NCI-H446 treated with DMSO at 0.1 percent for 48 hours (cell line): ENCODE measurements at regions not wholly inside any gene's neighbourhood (a gene's known extent, or its start where the extent isn't known, plus 50 kb on each side); places are given as distances from the start of the nearest gene placed in this dataset.

Experiments used
- DNase-seq: peaks from one replicate; lab custom pipeline; 2025; lab: John Stamatoyannopoulos, UW

DNA sequence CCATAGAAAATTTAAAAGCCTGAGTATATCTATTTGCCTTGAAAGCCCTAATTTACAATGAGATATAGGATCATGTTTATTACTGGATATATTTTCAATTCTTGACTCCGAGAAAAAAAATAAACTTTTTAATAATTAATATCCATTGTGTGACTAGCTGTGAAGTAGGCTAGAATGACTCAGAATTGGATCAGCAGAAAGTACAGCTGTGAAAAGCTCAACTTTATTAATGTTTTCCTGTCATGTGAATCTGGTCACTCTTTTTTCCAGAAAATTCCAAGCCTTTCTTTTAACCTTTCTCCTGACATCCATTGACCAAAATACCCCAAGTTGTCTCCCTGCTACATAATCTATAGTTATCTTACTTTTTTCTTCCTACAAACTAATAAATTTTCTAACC lies 171.8 kb upstream of the PACRGL start:
- DNase-seq, result no peak

DNA sequence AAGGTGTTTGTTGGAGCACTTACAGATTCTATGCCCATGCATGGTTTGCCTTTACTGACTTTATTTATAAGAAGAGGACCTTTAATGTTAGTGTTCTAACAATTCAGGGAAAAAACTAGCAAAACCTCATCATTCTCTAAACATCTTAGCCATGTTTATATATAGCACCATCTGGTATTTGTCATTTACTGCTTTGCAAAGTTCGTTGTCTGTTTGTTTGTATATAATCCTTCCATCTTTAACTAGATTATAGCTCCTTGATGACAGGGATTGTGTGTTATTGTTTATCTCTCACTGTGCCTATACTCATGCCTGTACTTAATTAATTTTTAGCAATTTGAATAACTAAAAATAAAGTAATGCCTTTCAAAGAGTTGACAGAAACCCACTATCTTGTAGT lies 170.6 kb upstream of the PACRGL start:
- no peak for DNase-seq

DNA sequence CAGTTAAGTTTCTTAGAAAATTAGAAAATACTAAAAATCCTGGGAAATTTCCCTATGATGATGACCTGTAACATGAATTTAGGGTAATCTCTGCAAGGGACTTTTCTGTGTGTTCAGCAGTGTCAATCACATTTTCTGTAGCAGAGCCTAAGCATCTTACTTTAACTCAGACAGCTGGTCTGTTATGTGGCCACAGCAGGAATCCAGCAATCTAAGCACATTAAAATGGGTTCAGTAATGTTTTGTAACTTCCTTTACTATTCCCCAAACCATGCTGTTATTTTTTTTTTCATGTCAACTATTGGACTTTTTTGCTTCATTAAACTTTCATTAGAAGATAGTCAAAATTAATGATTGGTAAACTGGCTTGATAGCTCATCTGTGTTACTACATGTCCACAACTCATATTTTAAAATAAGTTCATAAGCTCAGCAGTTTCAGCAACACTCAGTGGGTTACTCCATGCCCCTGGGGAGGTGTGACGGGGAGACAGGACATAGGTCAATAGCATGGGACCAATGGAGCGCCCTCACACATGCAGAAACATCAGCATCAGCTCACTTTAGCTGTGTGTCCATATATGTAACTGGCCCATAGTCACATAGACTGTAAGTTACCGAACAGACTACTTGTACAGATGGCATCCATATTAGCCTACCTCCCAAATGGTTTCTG lies 168.0 kb upstream of the PACRGL start:
- DNase-seq, result no peak

DNA sequence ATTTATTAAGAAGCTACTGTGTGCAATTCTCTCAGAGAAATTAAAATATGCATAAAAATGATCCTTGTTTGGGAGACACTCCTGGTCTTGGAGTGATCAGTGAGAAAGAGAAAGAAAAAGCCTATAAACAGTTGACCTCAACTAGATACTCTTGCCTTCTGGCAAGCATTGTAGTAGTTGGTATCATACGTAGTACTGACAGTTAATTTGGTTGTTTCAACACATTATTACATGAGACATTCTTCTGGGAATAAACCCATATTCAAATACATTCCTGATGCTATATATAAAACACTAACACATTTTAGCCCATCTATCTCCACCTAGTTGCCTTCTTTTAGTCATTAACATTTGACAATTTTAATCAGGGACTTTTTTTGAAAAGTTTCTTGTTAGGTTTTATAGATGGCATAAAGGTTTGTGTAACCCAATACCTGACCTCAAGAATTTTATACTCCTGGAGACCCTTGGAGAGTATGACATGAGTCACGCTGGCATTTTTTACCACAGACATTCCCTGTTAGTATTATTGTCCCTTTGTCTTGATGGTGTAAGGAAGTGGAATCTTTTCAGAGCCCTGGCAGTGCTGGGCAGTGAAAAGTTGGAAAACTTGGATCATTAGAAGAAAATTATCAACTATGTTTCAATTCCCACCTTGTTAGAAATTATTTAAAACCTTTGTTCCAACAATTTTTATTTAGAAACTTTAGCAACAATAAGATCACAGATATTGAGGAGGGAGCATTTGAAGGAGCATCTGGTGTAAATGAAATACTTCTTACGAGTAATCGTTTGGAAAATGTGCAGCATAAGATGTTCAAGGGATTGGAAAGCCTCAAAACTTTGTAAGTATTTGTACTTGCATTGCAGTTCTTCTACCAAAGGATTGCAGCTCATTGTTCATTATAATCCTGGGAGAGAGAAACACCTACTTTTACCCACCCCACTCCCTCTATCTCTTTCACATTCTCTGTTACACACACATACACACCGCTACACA lies 167.1 kb upstream of the PACRGL start:
- no peak for DNase-seq

DNA sequence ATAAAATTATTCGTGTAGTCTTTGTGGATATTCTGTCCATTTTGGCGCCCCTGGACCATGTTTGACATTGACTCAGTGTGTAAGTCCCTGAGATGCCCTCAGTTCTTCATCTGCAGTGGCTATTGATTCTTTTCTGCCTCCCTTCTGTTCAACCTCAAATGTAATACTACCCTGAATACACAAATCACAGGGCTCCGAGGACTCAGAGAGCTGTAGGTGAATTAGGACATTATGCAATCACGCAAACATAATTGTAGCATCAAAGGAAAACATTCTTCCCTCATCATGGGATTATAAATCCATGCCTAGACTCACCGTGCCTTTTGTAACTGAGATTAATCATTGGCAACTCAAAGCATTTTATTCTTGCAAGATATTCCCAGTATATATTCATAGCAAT lies 161.4 kb upstream of the PACRGL start:
- DNase-seq, result no peak

DNA sequence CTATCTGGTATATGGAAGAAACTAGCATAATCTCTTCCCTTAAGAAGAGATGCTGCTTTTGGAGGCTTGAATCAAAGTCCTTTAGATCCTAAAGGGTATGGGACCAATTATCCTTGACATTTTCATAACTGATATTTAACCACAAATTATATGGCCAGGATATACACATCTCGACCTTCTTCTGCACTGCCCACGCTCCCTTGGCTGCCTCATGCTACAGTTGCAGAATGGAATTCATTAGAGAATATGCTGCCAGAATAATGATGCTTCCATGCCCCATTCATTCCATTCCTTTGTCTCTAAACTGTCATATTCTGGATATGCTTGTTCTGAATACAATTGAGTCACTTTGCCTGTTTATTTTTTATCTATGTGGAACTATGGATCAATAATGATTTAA lies 157.1 kb upstream of the PACRGL start:
- no peak for DNase-seq

DNA sequence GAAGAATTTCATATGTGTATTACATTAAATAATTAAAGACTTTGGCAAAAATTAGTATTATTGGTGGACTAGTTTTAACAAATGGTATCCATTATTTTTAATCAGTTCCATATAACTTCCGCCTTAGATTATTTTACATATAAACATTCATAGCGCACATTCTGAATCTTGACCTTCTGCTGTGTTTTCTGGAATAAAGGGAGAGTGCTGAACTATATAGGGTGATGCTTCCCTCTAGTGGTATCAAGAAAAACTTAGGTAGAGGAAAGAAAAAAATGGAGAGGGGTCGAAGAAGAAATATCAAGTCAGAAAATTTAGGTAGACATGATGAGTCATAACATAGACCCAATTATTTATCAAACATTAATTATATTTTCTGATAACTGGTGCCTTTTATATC lies 155.6 kb upstream of the PACRGL start:
- peak; percentile 20 for DNase-seq

DNA sequence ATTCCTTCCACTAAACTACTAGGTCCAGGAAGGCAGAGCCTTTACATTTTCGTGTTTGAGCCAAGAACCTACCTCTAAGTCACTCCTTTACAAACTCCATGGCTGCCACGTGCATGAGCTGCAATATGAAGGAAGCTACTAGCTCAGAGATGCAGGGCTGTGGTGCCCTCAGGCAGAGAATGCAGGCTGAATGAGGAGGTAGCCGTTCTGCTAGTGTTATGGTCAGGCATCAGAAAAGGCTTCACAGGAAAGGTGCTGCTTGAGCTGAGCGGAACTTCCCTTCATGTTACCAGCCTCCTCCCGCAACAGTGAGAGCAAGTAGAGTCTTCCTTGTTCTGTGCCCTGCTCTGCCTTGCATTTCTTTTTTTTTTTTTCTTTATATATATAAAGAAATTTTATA lies 148.3 kb upstream of the PACRGL start:
- no peak for DNase-seq

DNA sequence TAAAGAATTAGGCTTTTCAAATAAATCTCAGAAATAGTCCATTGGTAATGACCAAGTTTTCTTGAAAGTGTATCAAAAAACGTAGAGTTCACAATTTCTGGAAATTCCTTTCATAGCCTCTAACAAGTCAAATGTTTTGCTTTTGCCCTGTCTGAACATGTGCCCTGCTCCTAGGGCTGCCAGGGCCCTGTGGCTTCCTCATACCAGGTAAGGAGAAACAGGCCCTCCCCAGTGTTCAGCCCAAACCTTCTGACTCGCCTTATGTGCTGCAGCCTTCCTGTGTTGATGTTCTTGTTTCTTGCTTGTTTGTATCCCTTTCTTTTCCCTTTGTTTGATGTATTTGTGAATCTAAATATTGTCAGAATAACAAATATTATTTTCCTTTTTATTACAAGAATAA lies 146.1 kb upstream of the PACRGL start:
- no peak for DNase-seq

DNA sequence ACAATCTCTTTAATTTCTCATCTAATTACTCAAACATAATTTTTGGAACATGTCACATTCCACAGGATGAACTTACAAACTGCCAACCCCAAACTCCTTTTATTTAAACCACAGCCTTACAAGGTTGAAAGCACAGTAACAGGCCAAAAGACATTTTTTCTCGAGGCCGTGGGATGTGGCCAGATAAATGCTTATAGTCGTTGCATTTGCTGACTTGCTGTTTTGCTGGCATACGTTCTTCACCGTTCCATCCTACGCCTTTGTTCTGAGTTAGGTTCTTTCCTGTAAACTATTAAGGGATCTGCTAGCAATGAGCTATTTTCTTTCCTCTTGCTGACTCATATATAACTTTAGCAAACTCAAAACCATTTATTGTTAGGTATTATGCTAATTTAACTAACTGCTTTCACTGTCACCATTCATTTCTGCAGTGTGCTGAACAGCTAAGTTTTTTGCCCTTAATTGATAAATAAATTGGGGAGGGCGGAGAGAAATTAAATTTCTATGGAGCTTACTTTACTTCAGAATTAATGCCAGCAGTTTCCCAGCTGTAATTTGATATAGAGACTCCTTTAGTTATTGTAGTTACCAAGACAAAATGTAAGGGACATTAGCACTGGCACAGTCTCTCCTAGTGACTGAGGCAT lies 135.1 kb upstream of the PACRGL start:
- no peak for DNase-seq

DNA sequence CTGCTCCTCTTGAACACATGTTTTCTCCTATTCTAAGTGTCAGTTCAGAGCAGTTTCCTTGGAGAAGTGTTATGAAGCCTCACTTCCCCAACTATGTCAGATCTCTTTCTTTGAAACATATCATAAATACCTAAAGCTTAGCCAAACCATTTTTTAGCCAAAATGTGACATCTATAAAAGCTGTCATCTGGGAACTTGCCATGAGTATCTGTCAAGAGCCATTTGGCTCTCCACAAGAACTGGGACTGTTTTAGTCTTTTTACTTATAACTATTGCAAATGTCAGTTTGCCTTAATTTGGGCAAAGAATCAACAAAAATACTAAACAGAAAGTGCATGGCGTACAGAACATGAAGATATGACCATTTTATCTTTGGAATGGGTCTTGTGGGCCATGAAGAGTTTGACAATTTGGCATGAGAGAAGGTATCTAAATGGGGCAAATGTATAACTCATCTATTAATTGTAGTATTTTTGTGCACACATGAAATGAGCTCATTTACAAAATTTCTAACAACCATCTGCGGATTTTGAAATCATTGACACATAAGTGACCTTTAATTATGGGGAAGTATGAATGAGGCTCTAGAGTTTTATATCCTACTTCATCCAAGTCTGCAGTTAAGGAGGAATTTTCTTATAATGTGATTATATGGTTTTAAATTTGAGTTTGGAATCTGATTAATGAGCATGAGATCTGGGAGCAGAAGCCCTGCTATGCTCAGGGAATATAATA lies 129.1 kb upstream of the PACRGL start:
- DNase-seq, result no peak

DNA sequence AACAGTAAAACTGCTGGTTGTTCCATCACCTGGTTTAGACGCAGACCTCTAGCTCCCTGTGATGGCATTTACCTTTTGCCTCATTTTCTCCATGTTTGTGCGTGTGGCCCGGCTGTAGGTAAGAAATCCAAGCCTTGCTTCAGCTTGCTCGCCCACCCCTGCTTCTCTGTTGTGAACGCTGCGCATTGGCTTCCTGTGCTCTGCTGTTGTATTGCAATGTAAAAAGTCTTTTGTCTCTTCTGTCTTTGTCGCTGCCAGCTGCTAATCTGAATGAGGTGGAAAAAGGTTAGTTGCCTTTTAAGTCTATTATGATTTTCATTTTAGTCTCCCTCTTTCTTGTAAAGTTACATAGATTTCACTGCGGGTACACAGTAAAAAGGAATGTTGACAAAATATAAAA lies 127.3 kb upstream of the PACRGL start:
- no peak for DNase-seq

DNA sequence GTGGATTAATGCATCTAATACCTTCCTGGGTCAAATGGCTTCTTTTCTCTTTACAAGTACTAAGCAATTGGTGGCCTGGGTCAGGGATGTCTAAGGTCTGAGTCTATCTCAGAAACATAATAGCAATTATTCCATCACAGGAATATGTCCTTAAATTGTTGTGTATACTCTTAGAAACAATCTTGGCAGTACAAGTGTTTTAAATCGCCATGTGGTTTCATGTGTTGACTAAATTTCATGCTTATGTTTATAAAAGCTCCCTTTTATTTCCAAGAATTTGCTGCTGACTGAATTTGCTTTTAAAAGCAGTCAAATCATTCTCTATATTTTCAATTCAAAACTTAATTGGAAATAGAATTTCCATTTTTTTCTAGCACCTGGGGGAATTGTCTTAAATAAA lies 125.3 kb upstream of the PACRGL start:
- no peak for DNase-seq

DNA sequence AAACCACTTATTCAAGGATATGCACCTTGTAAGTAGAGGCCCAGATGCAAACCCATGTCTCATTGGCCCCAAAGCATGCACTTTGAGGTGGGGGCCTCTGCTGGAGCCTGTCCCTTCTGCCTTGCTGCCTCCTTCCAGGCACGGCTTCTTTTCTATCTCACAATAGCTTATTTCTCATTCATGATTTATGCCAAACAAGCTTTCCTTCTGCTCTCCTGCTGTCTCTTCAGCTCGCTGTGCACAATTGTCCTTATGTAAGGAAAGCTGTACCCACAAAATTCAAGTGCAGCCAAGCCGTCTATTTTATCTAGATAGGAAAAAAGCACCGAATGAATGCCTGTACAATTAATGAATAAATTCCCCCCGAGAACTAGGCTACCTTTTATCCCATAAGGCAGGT lies 124.8 kb upstream of the PACRGL start:
- DNase-seq, result no peak

DNA sequence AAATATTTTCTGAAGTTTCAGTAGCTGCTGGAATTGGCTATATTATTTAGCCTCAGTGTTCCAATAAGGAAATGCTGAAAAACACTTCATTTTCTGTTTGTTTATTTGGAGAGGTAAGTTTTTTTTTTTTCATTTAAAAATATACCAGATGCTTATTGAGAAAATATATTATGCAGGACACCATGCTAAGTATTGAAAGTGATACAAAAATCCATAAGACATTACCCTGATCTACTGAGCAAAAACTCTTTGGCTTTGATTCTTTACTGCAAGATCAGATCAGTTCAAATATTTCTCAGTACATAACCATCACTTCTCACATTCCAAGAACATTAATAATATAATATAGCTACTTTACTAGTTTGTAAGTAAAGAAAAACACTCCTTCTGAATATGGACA lies 123.4 kb upstream of the PACRGL start:
- DNase-seq, result no peak

DNA sequence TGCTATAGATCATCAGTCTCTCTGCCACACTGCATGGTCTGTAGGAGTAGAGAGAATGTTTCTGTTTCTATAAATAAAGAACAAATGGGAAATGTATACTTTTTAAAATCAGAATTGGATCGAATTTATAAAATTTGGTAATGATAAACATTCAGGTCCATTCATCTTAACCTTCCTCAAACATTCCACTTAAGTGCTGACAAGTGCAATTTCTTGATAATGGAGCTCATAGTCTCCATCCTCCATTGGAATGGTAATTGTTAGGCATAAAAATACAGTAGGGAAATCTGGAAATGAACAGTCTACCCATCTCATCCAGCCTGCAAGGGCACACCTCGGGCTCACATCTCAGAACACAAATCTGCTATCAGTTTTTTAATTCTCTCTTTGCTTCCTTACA lies 122.6 kb upstream of the PACRGL start:
- no peak for DNase-seq

DNA sequence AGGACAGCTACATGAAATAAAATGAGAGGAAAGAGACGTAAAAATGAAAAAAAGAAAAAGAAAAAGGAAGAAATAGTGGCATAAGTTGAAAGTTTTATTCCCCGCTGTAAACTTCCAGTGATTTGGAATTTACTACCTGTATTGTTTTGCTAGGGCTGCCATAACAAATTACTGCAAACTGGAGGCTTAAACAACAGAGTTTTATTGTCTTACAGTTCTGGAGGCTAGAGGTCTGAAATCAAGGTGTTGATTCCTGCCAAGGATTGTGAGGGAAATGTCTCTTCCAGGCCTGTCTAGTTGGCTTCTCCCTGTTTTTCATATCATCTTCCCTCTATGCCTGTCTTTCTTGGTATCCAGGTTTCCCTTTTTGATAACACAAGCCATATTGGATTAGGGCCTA lies 119.4 kb upstream of the PACRGL start:
- no peak for DNase-seq

DNA sequence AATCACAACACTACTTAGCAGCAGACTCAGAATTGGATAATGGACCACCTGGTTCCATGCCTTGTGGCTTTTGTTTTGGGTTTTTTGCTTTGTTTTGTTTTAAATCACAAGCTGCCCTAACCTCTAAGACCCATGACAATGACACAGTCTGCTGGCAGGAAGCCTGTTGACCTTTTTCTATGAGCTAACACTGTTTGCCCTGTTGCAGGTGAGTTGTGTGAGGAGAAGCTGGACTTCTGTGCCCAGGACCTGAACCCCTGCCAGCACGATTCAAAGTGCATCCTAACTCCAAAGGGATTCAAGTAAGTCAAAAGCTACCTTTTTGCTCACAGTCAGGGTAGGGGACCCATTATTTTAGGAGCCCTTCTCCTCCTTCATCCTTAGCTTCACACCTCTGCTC lies 110.8 kb upstream of the PACRGL start:
- no peak for DNase-seq

DNA sequence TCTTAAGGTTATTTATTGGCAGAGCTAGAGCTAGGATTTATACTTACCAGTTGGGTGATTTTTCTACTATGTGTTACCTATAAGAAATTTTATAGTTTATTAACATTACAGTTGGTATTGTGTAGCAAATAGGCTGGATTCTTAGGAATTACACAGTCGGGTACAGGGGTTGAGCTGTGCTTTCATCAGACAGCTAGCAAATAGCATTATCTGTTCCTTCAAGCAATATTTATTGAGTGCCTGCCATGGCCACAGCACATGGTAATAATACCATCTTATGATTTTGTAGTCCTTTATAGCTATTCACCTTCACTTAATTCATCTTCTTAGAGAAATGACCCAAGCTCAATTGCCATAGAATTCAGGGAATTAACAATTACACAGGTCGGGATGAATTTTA lies 109.4 kb upstream of the PACRGL start:
- no peak for DNase-seq

DNA sequence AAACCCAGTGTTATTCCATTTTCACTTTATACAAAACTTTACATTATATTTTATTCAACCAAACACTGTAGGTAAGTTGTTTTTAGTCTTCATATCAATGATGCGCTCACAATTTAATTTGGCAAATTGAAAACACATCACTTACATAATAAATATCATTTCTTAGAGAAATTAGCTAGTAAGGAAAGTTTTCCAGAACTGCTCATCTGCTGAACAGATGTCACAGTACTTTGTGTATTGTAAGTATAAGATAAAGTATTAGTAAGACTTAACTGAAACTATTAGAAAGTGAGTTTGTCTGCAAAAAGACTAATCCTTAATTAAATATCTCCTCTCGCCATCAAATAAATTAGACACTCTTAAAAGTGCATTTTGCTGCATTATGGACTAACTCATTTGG lies 108.7 kb upstream of the PACRGL start:
- no peak for DNase-seq

DNA sequence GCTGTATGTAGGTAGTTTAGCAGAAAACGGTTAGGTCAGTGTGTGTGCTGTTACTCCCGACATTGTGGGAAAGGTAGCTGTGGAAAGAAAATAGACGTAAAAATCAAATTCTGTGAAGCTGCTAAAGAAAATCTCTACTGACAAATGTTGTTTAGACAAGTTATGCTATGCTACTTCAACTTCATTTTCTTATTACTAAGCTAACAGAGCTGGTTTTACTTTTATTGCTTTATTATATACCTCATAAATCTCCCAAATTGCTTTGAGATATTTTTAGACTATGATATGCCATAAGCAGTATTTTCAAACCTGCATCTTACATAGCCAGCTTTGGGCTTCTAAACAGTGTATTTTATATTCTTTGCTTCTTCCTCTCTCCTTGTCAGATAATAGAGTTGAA lies 108.2 kb upstream of the PACRGL start:
- no peak for DNase-seq

DNA sequence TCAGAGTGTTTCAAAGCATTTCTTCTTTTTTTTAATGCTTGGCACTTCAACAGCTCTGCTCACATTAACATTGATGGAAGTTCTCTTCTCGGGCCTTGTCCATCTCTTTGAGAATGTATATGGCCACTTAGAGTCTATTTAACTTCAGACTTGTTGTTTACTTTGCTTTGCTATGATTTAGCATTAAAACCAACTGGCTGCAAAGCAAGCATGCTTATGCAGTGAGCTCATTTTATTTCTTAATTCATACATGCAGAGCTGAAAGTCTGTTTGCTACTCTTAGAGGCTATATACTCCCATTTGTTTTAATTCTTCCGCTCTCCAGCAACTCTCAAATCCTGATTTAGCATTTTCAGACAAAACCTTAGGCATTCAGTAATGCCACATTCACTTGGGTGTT lies 107.6 kb upstream of the PACRGL start:
- no peak for DNase-seq
